Panc1 (cell line): ENCODE measurements at regions not wholly inside any gene's neighbourhood (a gene's known extent, or its start where the extent isn't known, plus 50 kb on each side); places are given as distances from the start of the nearest gene placed in this dataset.

Source experiments
- CTCF ChIP-seq: fragments of 450-650 bp; IDR thresholded peaks from 2 replicates; pipeline ENCODE4 v1.5.1; 2017; ENCODE audit warnings: mild to moderate bottlenecking
- POLR2AphosphoS5 ChIP-seq: IDR thresholded peaks from 2 replicates; pipeline ENCODE4 v1.6.1; 2012; ENCODE audit warnings: mild to moderate bottlenecking, low read depth, low read length, moderate library complexity
- REST ChIP-seq, 2 experiments: IDR thresholded peaks; 2 replicates each; pipeline ENCODE4 v1.6.1; 2011 to 2012; ENCODE audit warnings: low read depth in 2 of 2, control low read depth in 1 of 2, low read length in 1 of 2, mild to moderate bottlenecking in 1 of 2, moderate library complexity in 1 of 2; ENCODE audit not compliant: insufficient read depth in 1 of 2
- SIN3A ChIP-seq: IDR thresholded peaks from 2 replicates; pipeline ENCODE4 v1.6.1; 2012; ENCODE audit warnings: low read depth, mild to moderate bottlenecking, low read length, moderate library complexity, borderline replicate concordance; ENCODE audit not compliant: insufficient read depth
- TCF7L2 ChIP-seq: IDR thresholded peaks from 2 replicates; pipeline ENCODE4 v1.6.1; 2011; ENCODE audit warnings: mild to moderate bottlenecking, low read depth, low read length, inconsistent platforms

GRCh38 chr5:9922719-9923118 lies 292.6 kb upstream of the TAS2R1 start:
- TF ChIP-seq CTCF (peak; percentile 48; the same call in 1 of the 2 replicates), SIN3A (no peak), REST (IDR thresholded peaks at IDR 0.05; ENCODE audit: insufficient read depth in 1 of 2, low read depth in 2 of 2, low read length in 1 of 2) (no peak), TCF7L2 (no peak), POLR2AphosphoS5 (no peak)
